GM19351 (cell line): ENCODE measurements at regions not wholly inside any gene's neighbourhood (a gene's known extent, or its start where the extent isn't known, plus 50 kb on each side); places are given as distances from the start of the nearest gene placed in this dataset.
A peak's percentile ranks its signal among the peaks of the same experiment; 100 is the strongest.

ENCODE experiments used
- ATAC-seq: cut with Tn5 transposase; IDR thresholded peaks from one replicate; pipeline ENCODE4 v1.9.1; 2021; ENCODE audit warnings: mild to moderate bottlenecking, moderate library complexity; ENCODE audit not compliant: unreplicated experiment

GRCh38 chr5:33237471-33237870, 203.3 kb upstream of the TARS1 start:
- ATAC-seq = no peak

- no peak for ATAC-seq
These were observed 201.7 kb upstream of the TARS1 start for GRCh38 chr5:33238826-33239695.

GRCh38 chr5:33240558-33240957, 200.2 kb upstream of the TARS1 start:
- ATAC-seq = no peak

GRCh38 chr5:33241802-33242201, 199.0 kb upstream of the TARS1 start:
- peak; percentile 75 for ATAC-seq

DNA sequence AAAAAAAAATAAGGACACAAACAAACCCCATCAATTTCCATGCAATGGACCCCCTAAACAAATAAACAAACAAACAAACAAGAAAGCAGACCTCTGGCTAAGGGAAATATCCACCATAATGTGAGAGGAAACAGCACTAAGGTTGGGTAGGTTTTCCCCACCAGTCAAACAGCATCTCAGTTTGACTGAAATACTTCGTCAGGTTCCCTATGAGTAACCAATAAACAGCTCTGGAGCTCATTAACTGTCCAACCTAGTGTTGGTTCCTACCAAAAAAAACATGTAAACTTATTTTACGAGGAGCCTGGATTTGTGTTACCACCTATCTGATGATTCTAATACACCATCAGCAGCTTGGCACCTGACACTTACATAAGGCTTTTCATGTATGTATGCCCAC, 198.5 kb upstream of the TARS1 start:
- ATAC-seq = no peak

- ATAC-seq = no peak
These were observed 196.2 kb upstream of the TARS1 start for GRCh38 chr5:33244441-33245150.

- ATAC-seq = no peak
These were observed 186.2 kb upstream of the TARS1 start for GRCh38 chr5:33254579-33254978.

GRCh38 chr5:33257807-33258429, 182.8 kb upstream of the TARS1 start:
- ATAC-seq = no peak

DNA sequence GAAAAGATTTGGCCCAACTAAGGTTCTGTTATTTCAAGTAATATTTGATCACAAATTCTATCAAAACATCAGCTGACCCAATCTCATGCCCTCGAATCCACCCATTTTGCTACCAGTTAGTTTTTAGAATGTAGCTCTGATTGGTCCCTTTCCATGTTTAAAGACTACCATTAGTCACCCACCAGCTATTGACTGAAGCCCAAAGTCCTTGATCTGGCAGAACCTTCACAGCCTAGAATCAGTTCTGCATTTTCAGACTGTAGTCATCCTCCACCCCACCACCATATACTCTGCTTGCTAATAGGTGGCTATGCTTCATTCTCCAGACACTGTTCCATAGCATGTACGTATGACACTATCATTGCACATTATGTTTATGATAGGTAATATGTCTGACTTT, 182.2 kb upstream of the TARS1 start:
- ATAC-seq = no peak

DNA sequence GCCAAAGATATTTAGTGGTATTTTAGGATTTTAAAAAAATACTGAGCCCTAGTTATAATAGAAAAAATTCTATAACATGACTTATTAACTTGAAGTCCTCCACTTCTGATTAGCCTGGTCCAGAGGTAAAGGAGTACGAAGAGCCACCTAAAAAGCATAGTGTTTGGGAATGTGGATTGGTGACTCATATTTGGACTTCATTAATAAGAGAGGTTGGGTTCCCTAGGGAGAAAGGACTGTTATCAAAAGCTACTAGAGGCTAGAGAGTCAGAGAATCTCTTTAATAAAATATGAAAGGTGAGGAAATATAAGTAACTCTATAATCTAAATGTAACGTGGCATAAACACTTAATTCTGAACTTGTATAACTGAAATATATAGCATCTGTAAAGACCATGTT, 180.7 kb upstream of the TARS1 start:
- no peak for ATAC-seq

DNA sequence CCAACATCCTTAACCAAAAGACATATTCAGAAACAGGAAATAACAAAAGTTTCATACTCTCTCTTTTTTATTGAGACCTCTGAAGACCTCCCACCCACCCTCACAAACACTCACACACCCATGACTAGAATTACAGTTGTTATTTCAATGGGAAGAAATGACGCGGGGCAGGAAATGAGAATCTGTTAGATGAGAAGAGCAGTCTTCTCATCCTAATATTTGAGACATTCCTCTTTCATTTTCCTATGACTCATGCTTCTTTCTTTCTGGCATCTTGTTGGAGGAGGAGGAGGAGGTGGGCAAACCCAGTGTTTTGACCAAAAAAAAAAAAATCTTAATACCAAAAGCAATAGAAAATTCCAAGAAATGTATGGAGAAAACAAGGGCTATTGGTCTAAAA, 179.5 kb upstream of the TARS1 start:
- no peak for ATAC-seq

GRCh38 chr5:33261747-33262146, 179.0 kb upstream of the TARS1 start:
- no peak for ATAC-seq

GRCh38 chr5:33267801-33268200, 173.0 kb upstream of the TARS1 start:
- no peak for ATAC-seq

DNA sequence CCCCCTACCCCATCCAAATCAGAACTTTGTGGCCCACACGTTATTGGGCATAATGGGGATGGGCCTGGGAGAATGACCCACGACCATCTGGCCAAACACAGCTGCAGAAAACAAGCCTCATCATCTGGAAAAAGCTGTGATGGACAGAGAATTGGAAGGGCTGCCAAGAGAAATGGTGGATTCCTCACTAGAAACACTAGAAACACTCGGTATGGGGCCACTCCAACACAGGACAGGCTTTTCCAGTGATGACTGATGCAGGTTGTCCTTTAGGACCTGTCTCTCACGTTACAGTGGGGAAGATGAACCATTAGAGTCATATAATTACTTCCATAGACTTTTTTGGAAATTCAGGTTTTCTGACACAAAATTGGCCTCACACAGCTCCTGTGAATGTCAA, 172.4 kb upstream of the TARS1 start:
- ATAC-seq = no peak

- no peak for ATAC-seq
These were observed 170.1 kb upstream of the TARS1 start for GRCh38 chr5:33270671-33271070.

DNA sequence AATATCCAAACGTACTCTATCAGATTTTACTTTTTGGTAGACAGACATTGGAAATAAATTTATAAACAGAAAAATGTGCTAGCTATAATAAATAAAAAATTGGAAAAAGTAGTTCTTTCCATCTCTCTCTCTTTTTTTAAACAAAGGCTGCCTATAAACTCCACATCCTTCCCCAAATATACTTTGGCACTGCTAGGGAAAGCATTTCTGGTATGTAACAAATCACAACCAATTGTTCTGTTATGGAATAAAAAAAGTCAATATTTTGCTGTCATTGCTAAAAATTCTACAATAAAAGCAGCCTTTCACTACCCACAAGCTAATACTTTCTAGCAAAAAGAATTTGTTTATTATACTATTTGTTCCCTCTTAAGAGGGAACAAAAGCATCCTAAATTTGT, 169.2 kb upstream of the TARS1 start:
- ATAC-seq = no peak

DNA sequence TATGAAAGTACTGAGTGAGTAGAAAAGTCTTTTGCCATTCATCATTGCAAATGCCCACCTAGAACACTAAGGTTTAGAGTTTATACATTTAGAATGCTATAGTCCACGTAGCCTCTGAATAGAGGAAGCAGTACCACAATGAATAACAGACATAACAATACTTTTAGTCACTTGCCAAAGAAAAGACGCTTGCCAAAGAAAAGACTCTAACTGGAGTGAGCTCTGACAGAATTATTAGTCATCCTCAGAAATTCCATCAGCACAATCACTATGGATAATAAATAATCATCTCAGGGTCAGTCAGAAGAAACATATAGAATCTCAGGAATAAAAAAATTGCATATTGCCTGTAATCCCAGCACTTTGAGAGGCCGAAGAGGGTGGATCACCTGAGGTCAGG, 168.5 kb upstream of the TARS1 start:
- ATAC-seq = no peak

DNA sequence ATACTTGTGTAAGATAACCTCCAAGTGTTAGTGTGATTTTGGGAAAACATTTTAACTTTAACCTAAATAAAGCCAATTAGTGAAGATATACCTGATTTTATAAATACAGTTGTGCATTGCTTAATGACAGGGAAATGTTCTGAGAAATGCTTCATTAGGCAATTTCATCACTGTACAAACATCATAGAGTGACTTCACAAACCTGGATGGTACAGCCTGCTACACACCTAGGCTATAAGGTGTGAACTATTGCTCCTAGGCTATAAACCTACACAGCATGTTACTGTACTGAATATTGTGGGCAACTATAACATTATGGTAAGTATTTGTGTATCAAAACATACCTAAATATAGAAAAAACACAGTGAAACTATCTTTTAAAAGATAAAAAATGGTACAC, 166.8 kb upstream of the TARS1 start:
- no peak for ATAC-seq

- no peak for ATAC-seq
These were observed 165.4 kb upstream of the TARS1 start for GRCh38 chr5:33275391-33275790.

- no peak for ATAC-seq
These were observed 164.7 kb upstream of the TARS1 start for GRCh38 chr5:33275921-33276627.

- no peak for ATAC-seq
These were observed 164.2 kb upstream of the TARS1 start for GRCh38 chr5:33276628-33276950.
